Germinal center (tissue), 1 donor: ENCODE measurements at regions not wholly inside any gene's neighbourhood (a gene's known extent, or its start where the extent isn't known, plus 50 kb on each side); places are given as distances from the start of the nearest gene placed in this dataset.
A peak's percentile ranks its signal among the peaks of the same experiment; 100 is the strongest.
"Not testable (repeated sequence)": the region's sequence is repeated elsewhere in the genome, so short reads cannot be mapped to it uniquely, and the experiment has no call there.

Experiments used
- DNase-seq: peaks from one replicate; pipeline ENCODE4 v3.0.0; 2012; ENCODE audit warnings: mixed read lengths, low spot score

DNA sequence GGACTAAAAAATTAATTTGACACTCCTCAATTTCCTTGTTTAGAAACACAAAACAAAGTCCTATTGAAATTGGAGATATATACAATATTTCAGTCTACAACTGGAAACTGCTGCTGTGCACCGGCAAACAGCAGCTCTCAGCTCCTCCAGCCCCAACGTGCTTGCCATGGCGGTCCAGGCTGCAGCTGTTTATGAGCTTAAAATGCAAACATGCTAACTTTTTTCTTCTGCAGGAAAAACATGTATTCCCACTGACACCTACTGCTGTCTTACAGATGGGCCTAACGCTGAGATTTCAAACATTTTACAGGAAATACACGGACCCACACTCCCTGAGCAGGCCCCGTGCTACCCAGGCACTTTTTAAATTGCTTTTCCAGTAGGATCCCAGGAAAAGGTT lies 195.5 kb downstream of the BCL11A start:
- no peak for DNase-seq

DNA sequence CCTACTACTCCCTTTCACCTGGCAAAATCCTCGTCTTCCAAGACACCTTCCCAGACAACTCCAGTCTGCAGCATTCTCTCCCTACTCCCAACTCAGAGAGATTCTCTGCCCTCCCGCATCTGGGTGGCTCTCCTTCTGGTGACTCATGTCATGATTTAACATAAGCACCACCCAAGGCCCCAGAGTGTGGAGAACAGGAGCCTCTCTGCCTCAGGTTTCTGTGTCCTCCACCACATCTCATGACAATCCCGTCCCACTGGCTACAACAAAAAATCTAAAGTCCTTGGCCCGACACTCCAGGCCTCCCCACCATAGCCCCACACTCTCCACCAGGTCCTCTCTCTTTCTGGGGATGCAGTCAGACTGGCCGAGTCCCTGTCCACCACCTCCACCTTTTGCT lies 197.1 kb downstream of the BCL11A start:
- peak; percentile 21 for DNase-seq

DNA sequence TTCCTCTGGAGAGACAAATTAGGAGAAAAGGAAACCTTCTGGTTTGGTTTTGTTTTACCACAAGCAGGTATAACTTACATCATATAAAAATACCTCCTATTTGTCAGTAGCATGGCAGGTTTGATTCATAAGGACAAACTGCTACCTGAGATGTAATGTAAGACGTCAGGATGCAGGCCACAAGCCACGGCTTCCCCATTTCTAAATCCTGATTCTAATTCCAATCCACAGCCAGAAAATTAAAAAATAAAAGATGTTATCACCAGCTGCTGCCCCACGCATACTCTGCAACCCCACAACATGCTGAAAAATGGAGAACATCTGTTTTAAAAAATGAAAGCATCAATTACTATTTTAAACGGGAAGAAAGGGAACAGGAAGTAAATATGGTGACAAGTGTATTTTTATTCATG lies 197.6 kb downstream of the BCL11A start:
- no peak for DNase-seq

DNA sequence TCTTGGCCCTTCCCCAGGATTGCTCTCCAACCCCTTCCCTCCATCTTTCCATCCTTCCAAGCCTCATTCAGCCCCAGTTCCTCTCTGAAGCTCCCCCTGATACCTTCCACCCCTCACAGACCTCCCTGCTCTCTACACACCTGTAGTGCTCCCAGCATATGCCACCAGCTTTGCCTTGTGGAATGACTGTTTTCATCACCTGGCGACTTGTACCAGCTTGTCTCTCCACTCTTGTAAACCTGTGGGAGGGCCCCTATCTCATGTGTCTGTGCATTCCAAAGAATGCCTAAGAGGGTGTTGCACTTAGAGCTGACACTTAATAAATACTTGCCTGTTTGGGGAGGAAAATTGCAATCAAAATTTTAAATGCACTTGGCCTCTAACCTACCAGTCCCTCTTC lies 198.7 kb downstream of the BCL11A start:
- no peak for DNase-seq

DNA sequence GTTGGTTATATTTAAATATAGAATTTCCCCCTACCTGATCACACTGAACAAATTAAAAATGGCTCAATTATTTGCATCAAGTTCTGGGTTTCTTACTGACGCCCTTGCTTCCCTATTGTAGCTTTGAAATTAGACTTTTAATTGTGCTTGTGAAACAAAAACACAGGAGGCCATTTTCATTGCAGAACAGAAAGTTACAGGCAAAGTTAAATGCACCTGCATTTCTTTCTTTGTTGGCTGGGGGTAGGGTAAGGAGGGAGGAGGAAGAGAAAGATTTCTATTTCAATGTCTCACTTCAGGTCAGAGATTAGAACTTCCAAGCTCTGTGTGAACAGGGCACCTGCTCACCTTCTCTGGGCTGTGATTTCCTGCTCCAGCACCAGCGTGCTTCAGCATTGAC lies 199.6 kb downstream of the BCL11A start:
- peak; percentile 69 for DNase-seq

DNA sequence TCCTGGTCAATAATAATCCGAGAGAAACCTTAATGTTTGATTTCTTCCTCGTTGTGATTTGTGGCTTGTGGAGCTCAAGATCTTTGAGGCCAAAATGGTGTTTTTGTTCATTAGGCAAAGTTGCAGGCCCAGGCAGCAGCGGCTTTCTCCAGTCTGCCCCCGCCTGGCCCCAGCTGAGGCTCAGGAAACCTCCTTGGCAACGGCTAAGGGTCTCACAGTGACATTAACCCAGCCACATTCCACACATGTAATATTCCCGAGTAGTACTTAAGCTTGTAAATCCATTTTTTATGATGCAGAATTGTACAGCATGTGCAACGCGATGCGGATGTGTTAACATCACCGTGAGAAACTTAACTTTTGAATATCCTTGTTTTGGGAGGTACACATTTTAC lies 200.1 kb downstream of the BCL11A start:
- peak; percentile 40 for DNase-seq

DNA sequence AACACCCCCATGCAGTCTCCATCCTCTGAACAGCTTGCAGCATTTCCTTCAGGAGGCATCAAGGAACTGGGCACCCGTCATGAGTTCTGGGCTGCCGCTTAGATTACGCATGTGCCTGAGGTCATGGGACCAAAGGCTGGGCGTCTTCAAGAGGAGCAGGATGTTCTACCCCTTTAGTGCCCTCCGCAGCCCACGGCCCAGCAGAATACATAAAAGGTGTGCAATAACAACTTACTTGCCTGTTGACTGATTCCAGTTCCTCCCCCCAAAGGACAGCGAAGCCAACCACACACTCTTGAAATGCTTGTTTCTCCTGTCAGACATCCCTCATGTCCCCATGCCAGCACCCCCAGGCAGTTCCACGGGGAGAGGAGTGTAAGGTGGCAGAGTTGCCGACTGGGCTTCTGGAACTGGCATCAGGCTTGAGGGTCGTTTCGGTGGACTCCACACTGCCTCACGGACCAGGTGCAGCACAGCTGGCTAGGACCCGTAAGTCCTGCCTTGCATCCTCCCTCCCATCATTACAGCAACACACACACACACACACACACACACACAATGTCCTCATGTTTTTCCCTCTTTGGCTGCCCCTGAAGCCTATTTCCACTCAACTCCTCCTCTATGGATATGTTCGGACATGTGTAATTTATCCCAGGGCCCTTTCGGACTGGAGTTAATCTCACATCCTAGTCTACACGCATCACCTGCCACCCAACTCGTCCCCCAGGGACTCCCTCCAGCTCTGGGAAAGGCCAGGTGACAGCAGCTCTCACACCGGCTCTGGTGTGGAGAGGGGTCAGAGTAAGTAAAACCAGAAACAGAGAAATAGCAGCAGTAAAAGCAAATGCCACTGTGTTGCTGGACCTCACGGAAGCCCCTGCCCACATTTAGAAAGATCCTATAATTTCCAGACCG lies 200.7 kb downstream of the BCL11A start:
- peak; percentile 60 for DNase-seq

DNA sequence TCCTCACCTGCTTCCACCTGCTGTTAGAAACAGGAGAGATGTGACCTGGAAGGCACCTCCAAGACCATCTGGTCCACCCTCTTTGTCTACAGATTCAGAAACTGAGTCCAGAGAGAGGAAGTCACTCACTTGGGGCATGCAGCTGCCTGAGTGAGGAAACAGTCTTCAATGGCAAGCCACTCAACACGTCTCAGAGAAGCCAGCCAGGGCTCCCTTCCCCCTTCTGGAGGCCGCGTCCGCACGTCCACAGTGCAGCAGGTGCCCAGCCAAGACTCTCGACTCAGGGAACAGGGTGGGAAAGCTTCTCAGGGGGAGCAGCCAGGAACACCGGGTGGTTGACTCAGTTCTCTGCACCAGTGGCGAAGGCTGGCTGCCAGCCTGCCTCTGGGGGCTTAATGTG lies 201.7 kb downstream of the BCL11A start:
- DNase-seq: peak; percentile 38

DNA sequence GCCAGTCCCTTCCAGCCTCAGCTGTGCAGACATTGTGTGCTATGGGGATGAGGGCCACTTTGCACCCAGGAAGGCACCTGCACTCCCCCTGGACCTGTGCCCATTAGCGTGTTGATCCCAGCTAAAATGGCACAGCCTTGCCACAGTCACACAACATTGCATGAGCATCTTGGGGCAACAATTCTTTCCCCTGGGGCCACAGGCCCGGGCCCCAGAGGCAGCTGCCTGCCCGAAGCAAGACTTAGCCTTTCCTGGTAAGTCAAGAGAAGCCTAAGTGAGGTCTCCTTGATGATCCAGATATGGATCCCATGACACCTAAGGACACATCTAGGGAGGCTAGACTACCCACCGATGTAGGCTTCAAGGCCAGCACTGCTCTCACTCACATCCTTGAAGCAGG lies 202.1 kb downstream of the BCL11A start:
- peak; percentile 41 for DNase-seq

DNA sequence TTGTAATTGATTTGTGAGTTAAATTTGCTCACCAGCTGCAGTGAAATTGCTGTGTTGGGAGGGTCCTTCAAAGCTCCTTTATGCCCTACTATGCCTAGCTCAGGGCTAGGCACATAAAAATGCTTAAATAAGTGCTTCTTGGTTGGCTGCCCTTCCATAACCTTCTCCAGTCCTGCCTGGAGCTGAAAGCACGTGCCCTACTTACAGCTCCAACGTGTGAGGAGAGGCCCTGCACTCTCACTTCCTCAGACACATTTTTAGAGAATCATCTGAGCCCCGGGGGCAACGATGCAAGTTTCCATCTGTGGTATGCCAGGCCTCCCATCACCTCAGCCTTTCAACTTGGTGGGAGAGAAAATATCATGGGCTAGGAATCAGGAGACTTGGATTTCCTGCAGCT lies 202.7 kb downstream of the BCL11A start:
- DNase-seq: peak; percentile 76

DNA sequence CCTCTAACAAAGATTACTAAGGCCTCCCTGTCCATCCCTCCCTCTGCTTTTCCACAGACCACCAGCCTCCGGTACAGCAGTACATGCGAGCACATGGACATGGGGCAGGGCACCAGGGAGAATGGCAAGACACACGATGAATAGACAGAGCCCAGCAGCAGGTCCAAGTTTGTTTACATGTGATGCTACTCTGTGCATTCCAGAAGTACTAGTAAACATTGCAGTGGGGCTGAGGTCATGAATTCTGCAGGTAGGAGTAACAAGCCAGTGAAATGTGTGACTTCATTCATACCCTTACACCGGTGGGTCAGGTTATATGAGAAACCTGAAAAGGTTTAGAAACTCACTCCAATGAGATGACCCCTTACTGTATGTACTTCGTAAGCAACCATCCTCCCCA lies 205.7 kb downstream of the BCL11A start:
- DNase-seq: no peak

DNA sequence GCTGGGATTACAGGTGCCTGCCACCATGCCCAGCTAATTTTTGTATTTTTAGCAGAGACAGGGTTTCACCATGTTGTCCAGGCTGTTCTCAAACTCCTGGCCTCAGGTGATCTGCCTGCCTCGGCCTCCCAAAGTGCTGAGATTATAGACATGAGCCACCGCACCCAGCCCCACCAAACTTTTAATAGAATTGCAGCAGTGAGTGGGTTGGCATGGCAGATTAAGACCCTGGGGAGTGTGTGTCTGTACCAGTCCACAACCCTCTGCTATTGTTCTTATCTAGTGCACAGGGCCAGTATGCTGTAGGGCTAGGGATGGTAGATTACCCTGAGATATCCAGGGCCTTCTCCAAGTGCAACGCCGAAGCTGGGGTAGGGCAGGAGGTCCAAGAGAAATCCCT lies 211.0 kb downstream of the BCL11A start:
- DNase-seq: not testable (repeated sequence)

DNA sequence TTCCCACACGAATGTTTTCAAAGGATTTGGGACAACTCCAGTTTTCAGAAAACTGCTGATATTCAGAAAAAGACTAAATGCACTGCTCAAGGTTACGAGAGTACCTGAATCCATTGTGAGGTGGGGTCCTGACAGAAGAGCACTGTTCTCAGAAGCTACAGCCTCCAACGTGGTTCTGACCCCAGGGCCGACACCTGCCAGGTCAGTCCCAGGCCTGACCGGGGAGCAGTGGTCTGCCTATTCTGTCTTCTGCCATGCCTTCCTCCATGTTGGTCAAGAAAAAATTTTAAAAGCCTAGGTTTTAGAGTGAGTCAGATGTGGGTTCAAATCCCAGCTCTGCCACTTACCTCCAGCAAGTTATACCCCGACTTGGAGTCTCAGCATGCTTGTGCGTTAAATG lies 212.3 kb downstream of the BCL11A start:
- DNase-seq: no peak

DNA sequence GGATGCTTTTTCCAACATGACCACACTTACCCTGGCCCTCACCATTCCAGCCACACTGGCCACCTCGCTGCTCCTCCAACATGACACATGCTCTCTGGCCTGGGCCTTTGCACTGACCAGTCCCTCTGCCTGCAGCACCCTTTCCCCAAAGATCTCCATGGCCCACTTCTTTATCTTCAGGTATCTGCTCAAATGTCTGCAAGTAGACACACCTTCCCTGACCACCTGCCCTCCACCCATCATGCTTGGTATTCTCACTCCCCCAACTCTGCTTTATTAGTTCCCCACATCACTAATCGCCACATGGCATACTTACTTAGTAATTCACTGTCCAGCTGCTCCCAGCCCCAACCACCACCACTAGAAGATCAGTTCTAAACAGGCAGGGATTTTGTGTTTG lies 214.2 kb downstream of the BCL11A start:
- no peak for DNase-seq

DNA sequence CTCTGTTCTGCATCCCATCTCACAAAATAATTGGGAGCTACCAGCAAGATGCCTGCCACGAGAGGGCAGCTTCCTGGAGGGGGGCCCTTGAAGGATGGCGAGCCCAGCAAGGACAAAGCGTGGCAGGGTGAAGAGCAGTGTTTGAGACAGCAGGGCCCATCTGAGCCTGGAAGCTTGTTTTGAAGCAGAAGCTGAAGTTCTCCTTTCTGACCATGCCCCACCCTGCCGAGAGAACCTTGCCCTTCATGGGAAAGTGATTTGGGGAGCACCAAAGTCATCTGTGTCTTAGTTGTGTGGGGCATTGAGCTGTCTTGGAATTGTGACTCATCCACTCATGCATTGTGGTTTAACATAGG lies 216.3 kb downstream of the BCL11A start:
- peak; percentile 44 for DNase-seq

DNA sequence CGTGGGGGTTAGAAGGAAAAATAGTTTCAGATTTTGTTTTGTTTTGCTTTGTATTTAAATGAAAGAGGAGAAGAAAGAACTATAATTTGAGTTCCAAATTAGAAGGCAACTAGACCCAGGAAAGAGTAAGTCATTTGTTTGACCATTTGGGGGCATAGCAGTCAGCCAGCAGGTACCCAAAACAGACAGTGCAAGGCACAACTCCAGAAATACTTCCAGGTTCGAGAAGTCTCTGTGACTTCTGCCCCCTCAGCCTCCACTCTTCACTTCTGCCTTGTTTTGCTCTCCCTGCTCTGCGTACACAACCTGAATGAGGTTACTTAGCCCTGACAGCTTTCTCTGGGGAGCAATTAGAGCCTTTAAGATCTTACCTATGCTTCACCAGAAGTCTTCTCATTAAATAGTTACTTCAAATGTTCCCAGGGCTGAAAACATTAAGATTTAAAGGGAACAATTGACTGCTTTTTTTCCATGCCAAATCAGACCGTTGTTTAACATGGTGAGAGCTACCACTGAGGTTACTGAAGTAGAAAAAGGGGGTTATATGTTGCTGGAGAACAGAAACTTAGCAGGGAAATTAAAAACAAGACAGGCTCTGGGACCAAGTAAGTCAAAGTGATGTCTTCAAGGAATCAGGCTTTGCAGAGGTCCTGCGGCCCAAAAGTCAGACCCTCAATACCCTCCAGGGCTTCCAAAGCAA lies 216.9 kb downstream of the BCL11A start:
- peak; percentile 32 for DNase-seq

DNA sequence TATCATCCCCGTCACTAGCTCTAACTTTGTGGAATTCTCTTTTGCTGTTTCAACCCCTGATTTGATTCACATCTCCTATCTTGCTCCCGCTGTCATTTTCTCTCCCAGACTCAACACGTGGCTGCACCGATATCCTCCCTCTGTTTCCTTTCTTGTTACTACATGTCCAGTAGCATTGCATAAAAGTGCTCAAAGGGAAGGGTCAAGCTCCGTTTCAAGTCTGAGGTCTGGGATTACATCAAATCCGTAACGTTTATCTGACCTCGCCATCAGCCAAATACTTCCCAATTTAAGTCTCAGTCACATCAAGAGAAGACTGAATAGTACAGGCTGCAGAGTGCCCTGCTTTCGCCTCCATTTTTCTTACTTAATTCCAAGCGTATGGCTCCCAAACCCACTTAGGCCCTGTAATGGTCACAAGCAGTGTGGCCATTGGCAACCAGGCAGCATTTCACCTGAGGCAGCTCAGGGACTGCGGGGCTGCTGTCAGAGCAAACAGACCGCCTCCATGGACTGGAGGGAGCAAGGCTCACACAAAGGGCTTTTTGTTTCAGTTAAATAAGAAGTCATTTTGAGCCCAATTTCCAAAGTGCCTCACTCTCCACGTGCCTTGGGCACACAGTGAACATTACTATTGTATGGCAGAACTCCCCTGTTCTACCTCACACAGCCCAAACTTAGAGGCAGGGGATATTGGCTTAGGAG lies 217.8 kb downstream of the BCL11A start:
- no peak for DNase-seq

DNA sequence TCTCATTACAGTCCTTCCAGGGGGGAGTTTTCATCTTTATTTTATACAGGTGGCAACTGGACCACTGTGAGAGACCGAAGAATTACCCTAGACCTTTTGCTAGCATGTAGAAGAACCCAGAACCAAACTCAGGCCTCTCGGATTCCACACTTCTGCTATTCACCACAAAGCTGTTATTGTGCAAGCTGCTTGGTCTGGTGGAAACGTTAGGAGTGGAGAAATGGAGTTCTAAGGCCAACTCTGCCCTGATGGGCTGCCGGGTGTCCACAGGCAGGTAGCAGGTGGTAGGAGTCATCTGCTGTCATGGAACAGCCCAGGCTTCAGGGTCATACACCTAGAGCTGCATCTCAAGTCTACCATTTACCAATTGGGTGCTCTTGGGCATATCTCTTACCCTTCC lies 218.8 kb downstream of the BCL11A start:
- no peak for DNase-seq

DNA sequence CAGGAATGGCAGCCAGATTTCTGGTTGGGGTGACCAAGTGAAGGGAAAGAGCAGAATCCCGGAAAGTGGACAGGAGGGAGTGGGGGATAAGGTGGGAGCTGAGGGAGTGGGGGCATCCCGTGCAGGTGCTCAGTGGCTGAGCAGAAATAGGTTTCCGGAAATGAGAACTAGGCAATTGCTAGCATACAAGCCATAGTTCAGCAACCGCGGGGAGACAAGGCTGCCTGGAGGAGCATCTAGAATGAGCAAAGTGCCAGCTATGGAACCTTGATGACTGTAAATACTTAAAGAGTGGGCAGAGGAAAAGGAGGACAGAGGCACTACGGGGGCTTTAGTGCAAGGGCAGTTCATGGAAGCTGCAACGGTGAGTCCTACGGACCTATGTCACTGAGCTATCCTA lies 220.2 kb downstream of the BCL11A start:
- no peak for DNase-seq

DNA sequence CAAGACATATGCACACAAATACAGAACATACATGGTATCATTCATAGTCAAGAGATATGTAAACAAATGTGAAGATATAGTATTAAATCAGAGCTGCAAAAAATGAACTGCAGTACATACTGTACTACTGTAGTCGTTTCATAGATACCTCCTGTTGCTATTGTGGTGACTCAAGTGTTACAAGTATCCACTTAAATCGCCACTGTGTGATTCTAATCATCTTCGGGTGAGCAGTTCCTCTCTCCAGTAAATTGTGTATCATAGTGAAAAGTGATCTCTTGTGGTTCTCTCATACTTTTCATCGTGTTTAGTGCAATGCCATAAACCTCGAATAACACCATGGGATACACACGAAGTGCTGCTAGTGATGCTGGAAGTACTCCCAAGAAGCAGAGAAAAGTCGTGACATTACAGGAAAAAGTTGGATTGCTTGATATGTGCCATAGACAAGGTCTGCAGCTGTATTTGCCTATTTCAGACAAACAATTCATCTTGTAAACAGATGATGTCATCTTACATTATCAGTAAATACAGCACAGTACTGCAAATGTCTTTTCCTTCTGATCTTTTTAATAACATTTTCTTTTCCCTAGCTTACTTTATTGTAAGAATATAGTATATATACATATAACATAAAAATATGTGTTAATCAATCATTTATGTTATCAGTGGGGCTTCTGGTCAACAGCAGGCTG lies 222.2 kb downstream of the BCL11A start:
- no peak for DNase-seq

DNA sequence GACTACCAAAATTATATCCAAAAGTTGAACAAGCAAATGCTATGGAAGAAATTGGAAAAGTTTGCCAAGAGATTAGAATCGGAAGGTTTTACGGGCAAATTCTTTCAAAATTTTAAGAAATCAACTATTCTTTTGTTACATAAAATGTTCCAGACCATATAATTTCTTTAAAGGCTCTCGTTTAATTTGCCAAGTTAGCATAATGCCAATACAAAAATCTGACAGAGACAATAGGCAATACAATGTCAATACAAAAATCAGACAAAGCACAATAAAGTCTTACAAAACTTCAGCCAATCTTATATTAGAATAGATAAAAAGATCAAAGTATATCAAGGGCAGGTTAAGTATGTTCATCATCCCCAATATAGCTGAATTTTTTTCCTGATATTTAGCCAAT lies 224.2 kb downstream of the BCL11A start:
- DNase-seq: no peak

DNA sequence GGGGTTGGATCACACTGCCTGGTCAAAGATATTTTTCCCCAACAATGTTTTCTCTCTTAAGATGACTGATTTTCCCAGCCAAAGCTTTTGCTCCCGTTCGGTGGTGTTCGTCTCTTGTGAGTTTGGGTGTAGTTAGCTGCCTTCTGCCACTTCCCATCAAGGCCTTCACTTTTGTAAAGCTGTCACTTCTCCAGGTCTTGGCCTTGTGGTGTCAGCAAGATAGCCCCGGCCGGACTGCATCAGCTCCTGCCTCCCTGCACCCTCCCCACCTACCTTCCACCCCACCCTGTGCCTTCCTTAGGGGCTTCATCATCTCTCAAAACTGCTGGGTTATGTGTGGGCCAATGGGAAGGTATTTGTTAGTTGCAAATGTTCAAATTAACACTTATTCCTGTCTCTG lies 228.9 kb downstream of the BCL11A start:
- DNase-seq: no peak
